WTC11 (cell line): ENCODE measurements at regions not wholly inside any gene's neighbourhood (a gene's known extent, or its start where the extent isn't known, plus 50 kb on each side); places are given as distances from the start of the nearest gene placed in this dataset.

Experiments
- ATAC-seq: fragments of 200-7000 bp; cut with Tn5 transposase; 2 replicates; pipeline ENCODE4 v1.10.0; 2021; ENCODE audit warnings: mild to moderate bottlenecking, moderate library complexity
- CTCF ChIA-PET: fragments of 300-600 bp; sonication (Branson Sonifier 250); formaldehyde crosslinking; loops from one replicate; lab custom pipeline; 2021; ENCODE audit warnings: antibody characterized with exemption; lab: Charles Lee
- POLR2A ChIA-PET: fragments of 350-600 bp; sonication (Branson Sonifier 250); formaldehyde crosslinking; loops from one replicate; lab custom pipeline; 2021; ENCODE audit warnings: antibody characterized with exemption; lab: Charles Lee
- DNase-seq: peaks from one replicate; pipeline ENCODE4 v3.0.0; 2021; ENCODE audit warnings: low spot score
- H3K27ac Mint-ChIP-seq: 2 replicates; pipeline ENCODE4 v1.8.0; 2021; ENCODE audit warnings: mixed read lengths
- H3K27me3 Mint-ChIP-seq: 2 replicates; pipeline ENCODE4 v1.8.0; 2021; ENCODE audit warnings: low read depth, mild to moderate bottlenecking, moderate library complexity, mixed read lengths
- H3K36me3 Mint-ChIP-seq: 2 replicates; pipeline ENCODE4 v1.8.0; 2021; ENCODE audit warnings: mixed read lengths
- H3K4me1 Mint-ChIP-seq: 2 replicates; pipeline ENCODE4 v1.8.0; 2022; ENCODE audit warnings: mixed read lengths
- H3K4me3 Mint-ChIP-seq: 2 replicates; pipeline ENCODE4 v1.8.0; 2021; ENCODE audit warnings: mild to moderate bottlenecking, moderate library complexity, mixed read lengths
- H3K9me3 Mint-ChIP-seq: 2 replicates; pipeline ENCODE4 v1.8.0; 2021; ENCODE audit warnings: mixed read lengths
- ATF2 ChIP-seq: sonication (generic); formaldehyde crosslinking; IDR thresholded peaks from 2 replicates; pipeline ENCODE4 v1.8.1; 2022; ENCODE audit warnings: low read depth, missing genetic modification reagents, borderline replicate concordance
- ESRRA ChIP-seq: sonication (generic); formaldehyde crosslinking; IDR thresholded peaks from 2 replicates; pipeline ENCODE4 v1.8.1; 2022; ENCODE audit warnings: mild to moderate bottlenecking, missing genetic modification reagents, borderline replicate concordance
- FOXP1 ChIP-seq: sonication (generic); formaldehyde crosslinking; IDR thresholded peaks from 2 replicates; pipeline ENCODE4 v1.8.0; 2022; ENCODE audit warnings: missing genetic modification reagents, mild to moderate bottlenecking, moderate library complexity, borderline replicate concordance
- HMGA2 ChIP-seq: fragments of 250-450 bp; sonication (Bioruptor Pico); IDR thresholded peaks from 2 replicates; pipeline ENCODE4 v1.4.0; 2021; ENCODE audit warnings: mild to moderate bottlenecking, moderate library complexity
- MYBL2 ChIP-seq: sonication (generic); formaldehyde crosslinking; IDR thresholded peaks from 2 replicates; pipeline ENCODE4 v1.8.1; 2023; ENCODE audit warnings: mild to moderate bottlenecking, moderate library complexity, missing genetic modification reagents
- NFE2L1 ChIP-seq: sonication (generic); formaldehyde crosslinking; IDR thresholded peaks from 2 replicates; pipeline ENCODE4 v1.8.1; 2023; ENCODE audit warnings: missing genetic modification reagents
- PRDM15 ChIP-seq: sonication (generic); formaldehyde crosslinking; IDR thresholded peaks from 2 replicates; pipeline ENCODE4 v1.8.0; 2022; ENCODE audit warnings: missing genetic modification reagents
- SP1 ChIP-seq: sonication (generic); formaldehyde crosslinking; conservative IDR thresholded peaks from 2 replicates; pipeline ENCODE4 v1.8.1; 2022; ENCODE audit warnings: missing genetic modification reagents
- ZMAT4 ChIP-seq: fragments of 250-450 bp; sonication (Bioruptor Pico); IDR thresholded peaks from 2 replicates; pipeline ENCODE4 v1.9.0; 2021; ENCODE audit warnings: mild to moderate bottlenecking
- ZNF121 ChIP-seq: sonication (generic); formaldehyde crosslinking; IDR thresholded peaks from 2 replicates; pipeline ENCODE4 v1.8.0; 2023; ENCODE audit warnings: missing genetic modification reagents
- ZNF281 ChIP-seq: sonication (generic); formaldehyde crosslinking; IDR thresholded peaks from 2 replicates; pipeline ENCODE4 v1.8.0; 2023; ENCODE audit warnings: mild to moderate bottlenecking, missing genetic modification reagents
- ZNF532 ChIP-seq: fragments of 250-450 bp; sonication (Bioruptor Pico); IDR thresholded peaks from 2 replicates; pipeline ENCODE4 v1.9.0; 2021; ENCODE audit warnings: mild to moderate bottlenecking, borderline replicate concordance

- no peak for TF ChIP-seq ZNF532 (CRISPR knock-in tag)
- no peak for TF ChIP-seq HMGA2 (CRISPR knock-in tag)
- no peak for TF ChIP-seq SP1 (CRISPR knock-in tag)
- no peak for TF ChIP-seq ZNF281
- no peak for TF ChIP-seq ZMAT4 (CRISPR knock-in tag)
- no peak for TF ChIP-seq FOXP1 (CRISPR knock-in tag)
These were observed 238.3 kb upstream of the ATP10A start (continued) for GRCh38 chr15:26101443-26101842.

GRCh38 chr15:26098801-26099200 lies 235.7 kb upstream of the ATP10A start:
- Mint-ChIP-seq H3K27ac (no peak overlapping the region), H3K27me3 (no peaks in the 10 kb centered on the region; the same call in 1 of the 2 replicates)
- TF ChIP-seq ATF2 (CRISPR knock-in tag) (no peak), PRDM15 (no peak), MYBL2 (CRISPR knock-in tag) (no peak), NFE2L1 (no peak), ESRRA (CRISPR knock-in tag) (no peak), ZNF121 (CRISPR knock-in tag) (no peak)
- TF ChIP-seq, all 79 proteins: peak for 0
- no peak for ATAC-seq
- POLR2A ChIA-PET, result interaction anchor here (0.8 kb wide), 1 partner anchor 17 kb away, joined by 3 read pairs; no protein-coding TSS in a partner anchor
- CTCF ChIA-PET, result interaction anchor here (0.8 to 1.0 kb wide), 2 partner anchors 162 to 766 kb away, joined by 3 to 7 read pairs; no protein-coding TSS in a partner anchor
- Mint-ChIP-seq H3K4me3 (no peak overlapping the region), H3K9me3 (no peaks in the 10 kb centered on the region; the same call in 1 of the 2 replicates), H3K4me1 (peaks cover 33% of the 10 kb centered on the region), H3K36me3 (peaks cover 2% of the 10 kb centered on the region; the same call in 1 of the 2 replicates)
- DNase-seq, result no peak
